Pancreas (tissue), 10 donors: ENCODE measurements at regions not wholly inside any gene's neighbourhood (a gene's known extent, or its start where the extent isn't known, plus 50 kb on each side); places are given as distances from the start of the nearest gene placed in this dataset.

ENCODE experiments used
- ATAC-seq, 4 donors: fragments of 200-7000 bp; cut with Tn5 transposase; one replicate each; pipeline versions ENCODE4 v1.8.0 to v1.9.1; 2020; ENCODE audit warnings: mild to moderate bottlenecking in 4 of 4, moderate library complexity in 4 of 4
- DNase-seq, 6 donors: peaks; one replicate each; pipeline ENCODE4 v3.0.0-alpha.2; 2020
- FAIRE-seq: peaks from 2 replicates; lab custom pipeline; 2012; peaks lifted over from hg19 to GRCh38; lab: Jason Lieb, UNC
- H3K27ac ChIP-seq, 4 donors: fragments of 200-600 bp; sonication (generic); 1 replicate in 3 of 4; 2 replicates in 1 of 4; pipeline versions ENCODE4 v1.5.0 to v1.8.0; 2020
- H3K27me3 ChIP-seq, 4 donors: fragments of 200-600 bp; one replicate each; pipeline ENCODE4 v1.8.0; 2021
- H3K36me3 ChIP-seq, 3 donors: fragments of 200-600 bp; sonication (generic) in 1 of 3; one replicate each; pipeline versions ENCODE4 v1.5.0 to v1.8.0; 2020 to 2021
- H3K4me1 ChIP-seq, 3 donors: fragments of 200-600 bp; one replicate each; pipeline ENCODE4 v1.8.0; 2021
- H3K4me3 ChIP-seq, 4 donors: fragments of 200-600 bp; sonication (generic) in 2 of 4; one replicate each; pipeline versions ENCODE4 v1.5.0 to v1.8.0; 2020 to 2021
- H3K9me3 ChIP-seq, 4 donors: fragments of 200-600 bp; one replicate each; pipeline ENCODE4 v1.8.0; 2021
- WGBS, 2 donors: extraction: QIAGEN DNeasy Blood & Tissue Kit; methylation state at CpG; one replicate each; pipeline ENCODE4 v1.1.7; 2013; 5-methylcytosine and 5-hydroxymethylcytosine counted together
- intact Hi-C, 3 donors: fragments of 100-400 bp; cut with DNase I; formaldehyde crosslinking; loops; one replicate each; pipeline versions ENCODE4 v1.11.1 to v1.14.2; 2022
- TF ChIP-seq, protein P1 (sequence below), 4 donors: fragments of 200-600 bp; sonication (generic) in 3 of 4; IDR thresholded peaks; one replicate each; pipeline versions ENCODE4 v1.5.0 to v1.8.0; 2021; ENCODE audit warnings: antibody characterized with exemption in 4 of 4
- donor health status: healthy with polysubstance abuse.
- donor health status: DM: no; HTN: no; CAD: no; lungs with moderate emphysema.
- donor health status: DM: no; HTN: no; CAD: no.
- donor health status: control.
- donor health status: control.
- donor health status: Bipolar disorder and iron deficiency.
- donor health status: DM: yes; HTN: yes; CAD: no.
- donor health status: DM: no; HTN: no; CAD: no.
- donor health status: DM: no; HTN: no; CAD: no.
- donor health status: DM: yes; HTN: yes; CAD: no.

GRCh38 chr21:28513428-28513827 lies 479.2 kb downstream of the LTN1 start:
- Histone ChIP-seq H3K4me3 (no peak overlapping the region), H3K9me3 (no peaks in the 10 kb centered on the region), H3K27ac (no peak overlapping the region), H3K4me1 (no peaks in the 10 kb centered on the region), H3K27me3 (no peaks in the 10 kb centered on the region), H3K36me3 (no peaks in the 10 kb centered on the region)
- ATAC-seq (no peak), FAIRE-seq (no peak), DNase-seq (no peak)
- intact Hi-C loops, result no loop called here
- 28 to 33% methylated on average over 1 of the region's 1 CpG for WGBS, 2 donors
- TF ChIP-seq, protein P1, sequence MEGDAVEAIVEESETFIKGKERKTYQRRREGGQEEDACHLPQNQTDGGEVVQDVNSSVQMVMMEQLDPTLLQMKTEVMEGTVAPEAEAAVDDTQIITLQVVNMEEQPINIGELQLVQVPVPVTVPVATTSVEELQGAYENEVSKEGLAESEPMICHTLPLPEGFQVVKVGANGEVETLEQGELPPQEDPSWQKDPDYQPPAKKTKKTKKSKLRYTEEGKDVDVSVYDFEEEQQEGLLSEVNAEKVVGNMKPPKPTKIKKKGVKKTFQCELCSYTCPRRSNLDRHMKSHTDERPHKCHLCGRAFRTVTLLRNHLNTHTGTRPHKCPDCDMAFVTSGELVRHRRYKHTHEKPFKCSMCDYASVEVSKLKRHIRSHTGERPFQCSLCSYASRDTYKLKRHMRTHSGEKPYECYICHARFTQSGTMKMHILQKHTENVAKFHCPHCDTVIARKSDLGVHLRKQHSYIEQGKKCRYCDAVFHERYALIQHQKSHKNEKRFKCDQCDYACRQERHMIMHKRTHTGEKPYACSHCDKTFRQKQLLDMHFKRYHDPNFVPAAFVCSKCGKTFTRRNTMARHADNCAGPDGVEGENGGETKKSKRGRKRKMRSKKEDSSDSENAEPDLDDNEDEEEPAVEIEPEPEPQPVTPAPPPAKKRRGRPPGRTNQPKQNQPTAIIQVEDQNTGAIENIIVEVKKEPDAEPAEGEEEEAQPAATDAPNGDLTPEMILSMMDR (IDR thresholded peaks at IDR 0.05), result no peak

DNA sequence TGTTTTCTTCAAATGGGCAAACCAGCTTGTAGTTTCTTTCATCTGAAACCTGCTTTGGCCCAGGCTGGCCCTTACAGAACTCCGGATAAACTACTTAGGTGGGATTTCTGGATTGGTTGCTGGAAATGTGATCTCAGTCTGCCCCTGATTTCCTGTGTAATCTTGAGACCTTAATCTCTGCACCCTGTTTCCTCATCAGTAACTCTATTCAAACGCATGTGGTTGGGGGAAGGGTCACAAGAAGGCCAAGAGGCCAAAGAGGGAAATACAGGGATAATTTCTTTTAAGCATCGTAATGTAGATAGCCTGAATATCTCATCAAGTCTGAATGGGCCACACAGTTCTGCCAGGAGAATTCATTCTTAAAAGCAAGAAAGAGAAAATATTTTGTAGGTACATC lies 483.6 kb downstream of the LTN1 start:
- Histone ChIP-seq H3K4me3 (no peak overlapping the region), H3K4me1 (no peaks in the 10 kb centered on the region), H3K36me3 (no peaks in the 10 kb centered on the region), H3K27ac (no peak overlapping the region), H3K9me3 (no peaks in the 10 kb centered on the region), H3K27me3 (no peaks in the 10 kb centered on the region)
- intact Hi-C loops, result no loop called here
- FAIRE-seq (no peak), ATAC-seq (no peak), DNase-seq (no peak)
- WGBS, 2 donors, result 55% methylated on average over 3 of the region's 3 CpGs
- TF ChIP-seq, protein P1 (IDR thresholded peaks at IDR 0.05), result no peak

DNA sequence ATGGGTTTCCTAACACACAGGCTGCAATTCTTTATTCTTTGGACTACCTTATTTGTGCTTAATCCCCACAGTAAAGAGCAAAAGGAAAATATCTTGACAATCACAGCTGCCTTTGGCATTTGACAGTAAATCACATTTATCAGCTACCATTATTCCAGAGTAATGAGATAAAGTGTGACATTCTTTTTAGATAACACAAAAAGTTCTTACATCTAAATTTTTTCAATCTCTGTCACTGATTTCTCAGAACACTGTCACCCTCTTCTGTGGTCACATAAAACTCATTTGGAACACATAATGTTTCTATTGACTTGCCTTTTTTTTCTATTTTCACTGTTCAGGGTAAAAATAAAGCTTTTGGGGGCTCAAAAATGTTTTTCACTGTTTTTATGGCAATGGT lies 484.6 kb downstream of the LTN1 start:
- H3K27me3 ChIP-seq, result no peaks in the 10 kb centered on the region
- no peak overlapping the region for H3K27ac ChIP-seq
- no peaks in the 10 kb centered on the region for H3K9me3 ChIP-seq
- intact Hi-C loops, result no loop called here
- H3K4me1 ChIP-seq, result no peaks in the 10 kb centered on the region
- H3K36me3 ChIP-seq, result no peaks in the 10 kb centered on the region
- TF ChIP-seq, protein P1 (IDR thresholded peaks at IDR 0.05), result no peak
- H3K4me3 ChIP-seq, result no peak overlapping the region
- ATAC-seq, result no peak
- no peak for FAIRE-seq
- no peak for DNase-seq

- H3K27ac ChIP-seq, result no peak overlapping the region
- no peak overlapping the region for H3K4me3 ChIP-seq
- TF ChIP-seq, protein P1 (IDR thresholded peaks at IDR 0.05), result no peak
- H3K4me1 ChIP-seq, result no peaks in the 10 kb centered on the region
- no peaks in the 10 kb centered on the region for H3K9me3 ChIP-seq
- intact Hi-C loops, result no loop called here
- no peaks in the 10 kb centered on the region for H3K27me3 ChIP-seq
- ATAC-seq (no peak), DNase-seq (no peak), FAIRE-seq (no peak)
- no peaks in the 10 kb centered on the region for H3K36me3 ChIP-seq
These were observed 496.2 kb downstream of the LTN1 start for GRCh38 chr21:28496517-28496916.

DNA sequence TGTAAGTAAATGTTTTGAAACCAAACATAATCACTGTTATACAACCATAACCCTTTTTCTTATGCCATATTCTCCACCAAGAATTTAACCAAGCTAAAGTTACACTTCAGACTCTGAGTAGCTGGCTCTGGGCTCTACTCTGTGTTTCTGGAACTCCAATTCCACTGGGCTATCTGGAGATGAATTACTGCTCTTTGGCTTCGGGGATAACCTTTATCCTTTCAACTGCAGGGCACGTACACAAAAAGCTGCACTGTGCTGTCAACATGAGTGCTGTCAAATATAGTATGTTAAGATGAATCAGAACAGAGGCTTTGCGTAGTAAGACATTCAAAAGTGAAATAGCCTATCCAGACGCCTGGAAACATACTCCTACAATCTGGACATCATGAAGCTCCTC lies 500.6 kb downstream of the LTN1 start:
- Histone ChIP-seq H3K9me3 (no peaks in the 10 kb centered on the region), H3K27ac (no peak overlapping the region), H3K4me3 (no peak overlapping the region), H3K36me3 (no peaks in the 10 kb centered on the region), H3K27me3 (no peaks in the 10 kb centered on the region), H3K4me1 (no peaks in the 10 kb centered on the region)
- WGBS, 2 donors, result 66 to 83% methylated on average over 4 of the region's 4 CpGs
- FAIRE-seq (no peak), ATAC-seq (no peak), DNase-seq (no peak)
- intact Hi-C loops, result no loop called here
- TF ChIP-seq, protein P1 (IDR thresholded peaks at IDR 0.05), result no peak
